ENCODE measurements at regions not wholly inside any gene's neighbourhood (a gene's known extent, or its start where the extent isn't known, plus 50 kb on each side); places are given as distances from the start of the nearest gene placed in this dataset.
A peak's percentile ranks its signal among the peaks of the same experiment; 100 is the strongest.

GRCh38 chr2:176628438-176628837 is 359.2 kb downstream of the MTX2 start:
- Histone ChIP-seq H3K27me3 (no peaks in the 10 kb centered on the region), H3K4me3 (no peak overlapping the region), H3K4me1 (no peaks in the 10 kb centered on the region), H3K27ac (no peak overlapping the region), H3K36me3 (no peaks in the 10 kb centered on the region), H3K9me3 (no peaks in the 10 kb centered on the region)
- intact Hi-C loops (cut with DNase I; ENCODE audit: low total_unique reads): no loop called here
- no peak for DNase-seq
- no peak for TF ChIP-seq CTCF (IDR thresholded peaks at IDR 0.05)

GRCh38 chr2:176633754-176634153 is 364.5 kb downstream of the MTX2 start:
- Histone ChIP-seq H3K27me3 (peaks cover 0 to 34% of the 10 kb centered on the region in 2 donors), H3K4me3 (no peak overlapping the region), H3K9me3 (no peaks in the 10 kb centered on the region), H3K27ac (no peak overlapping the region), H3K4me1 (peaks cover 0 to 7% (median 5%) of the 10 kb centered on the region in 4 donors), H3K36me3 (no peaks in the 10 kb centered on the region)
- no peak for TF ChIP-seq CTCF (IDR thresholded peaks at IDR 0.05)
- intact Hi-C loops (cut with DNase I; ENCODE audit: low total_unique reads): loop anchor here (5.0 kb wide), 1 partner anchor 181 kb away; no protein-coding TSS in a partner anchor
- DNase-seq: no peak

GRCh38 chr2:176636401-176636800 is 367.2 kb downstream of the MTX2 start:
- Histone ChIP-seq H3K4me1 (peaks cover 0 to 7% (median 5%) of the 10 kb centered on the region in 4 donors), H3K4me3 (no peak overlapping the region), H3K36me3 (no peaks in the 10 kb centered on the region), H3K9me3 (no peaks in the 10 kb centered on the region), H3K27me3 (peaks cover 0 to 48% of the 10 kb centered on the region in 2 donors), H3K27ac (no peak overlapping the region)
- DNase-seq: no peak
- no peak for TF ChIP-seq CTCF (IDR thresholded peaks at IDR 0.05)
- intact Hi-C loops (cut with DNase I; ENCODE audit: low total_unique reads): loop anchor here (5.0 kb wide), 3 partner anchors 74 to 509 kb away; partner anchors contain the start of gene HOXD8

- DNase-seq: no peak
- Histone ChIP-seq H3K4me3 (peak overlapping the region; percentile 52 to 67), H3K27me3 (peaks cover 0 to 48% of the 10 kb centered on the region in 2 donors), H3K27ac (no peak overlapping the region), H3K36me3 (no peaks in the 10 kb centered on the region), H3K9me3 (no peaks in the 10 kb centered on the region), H3K4me1 (peaks cover 0 to 7% (median 5%) of the 10 kb centered on the region in 4 donors)
- TF ChIP-seq CTCF (IDR thresholded peaks at IDR 0.05): no peak
- intact Hi-C loops (cut with DNase I; ENCODE audit: low total_unique reads): loop anchor here (5.0 kb wide), 3 partner anchors 75 to 510 kb away; partner anchors contain the start of gene HOXD8
These were observed 367.9 kb downstream of the MTX2 start for GRCh38 chr2:176637142-176637485.

- TF ChIP-seq CTCF (IDR thresholded peaks at IDR 0.05): no peak
- Histone ChIP-seq H3K4me3 (peak overlapping the region; percentile 52 to 67), H3K27ac (peak overlapping the region; percentile 33 to 36), H3K27me3 (peaks cover 0 to 50% of the 10 kb centered on the region in 2 donors), H3K36me3 (no peaks in the 10 kb centered on the region), H3K9me3 (no peaks in the 10 kb centered on the region), H3K4me1 (peaks cover 0 to 7% (median 5%) of the 10 kb centered on the region in 4 donors)
- intact Hi-C loops (cut with DNase I; ENCODE audit: low total_unique reads): loop anchor here (5.0 kb wide), 3 partner anchors 75 to 510 kb away; partner anchors contain the start of gene HOXD8
- DNase-seq: no peak
These were observed 368.4 kb downstream of the MTX2 start for GRCh38 chr2:176637486-176638166.

Measured in tibial artery (tissue), 4 donors.